Nephron (organoid): ENCODE measurements at regions not wholly inside any gene's neighbourhood (a gene's known extent, or its start where the extent isn't known, plus 50 kb on each side); places are given as distances from the start of the nearest gene placed in this dataset.

Experiments used
- H3K27ac Mint-ChIP-seq, 3 experiments: 2 replicates each; pipeline ENCODE4 v1.8.0; 2020; ENCODE audit warnings: mixed read lengths in 3 of 3, mild to moderate bottlenecking in 2 of 3, moderate library complexity in 1 of 3
- H3K27me3 Mint-ChIP-seq: 2 replicates; pipeline ENCODE4 v1.8.0; 2021; ENCODE audit warnings: low read depth, mild to moderate bottlenecking, moderate library complexity, mixed read lengths
- H3K36me3 Mint-ChIP-seq: 2 replicates; pipeline ENCODE4 v1.8.0; 2020; ENCODE audit warnings: low read depth, mixed read lengths
- H3K4me1 Mint-ChIP-seq: 2 replicates; pipeline ENCODE4 v1.8.0; 2020; ENCODE audit warnings: mixed read lengths
- H3K4me3 Mint-ChIP-seq, 3 experiments: 2 replicates each; pipeline ENCODE4 v1.8.0; 2020; ENCODE audit warnings: mild to moderate bottlenecking in 3 of 3, mixed read lengths in 3 of 3, moderate library complexity in 2 of 3
- H3K9me3 Mint-ChIP-seq: 2 replicates; pipeline ENCODE4 v1.8.0; 2020; ENCODE audit warnings: mixed read lengths
- TF ChIP-seq, protein P1 (sequence below), 3 experiments: fragments of 200-600 bp; sonication (generic); IDR thresholded peaks; one replicate each; pipeline ENCODE4 v1.5.0; 2021; ENCODE audit warnings: antibody characterized with exemption in 3 of 3; ENCODE audit not compliant: unreplicated experiment in 3 of 3

DNA sequence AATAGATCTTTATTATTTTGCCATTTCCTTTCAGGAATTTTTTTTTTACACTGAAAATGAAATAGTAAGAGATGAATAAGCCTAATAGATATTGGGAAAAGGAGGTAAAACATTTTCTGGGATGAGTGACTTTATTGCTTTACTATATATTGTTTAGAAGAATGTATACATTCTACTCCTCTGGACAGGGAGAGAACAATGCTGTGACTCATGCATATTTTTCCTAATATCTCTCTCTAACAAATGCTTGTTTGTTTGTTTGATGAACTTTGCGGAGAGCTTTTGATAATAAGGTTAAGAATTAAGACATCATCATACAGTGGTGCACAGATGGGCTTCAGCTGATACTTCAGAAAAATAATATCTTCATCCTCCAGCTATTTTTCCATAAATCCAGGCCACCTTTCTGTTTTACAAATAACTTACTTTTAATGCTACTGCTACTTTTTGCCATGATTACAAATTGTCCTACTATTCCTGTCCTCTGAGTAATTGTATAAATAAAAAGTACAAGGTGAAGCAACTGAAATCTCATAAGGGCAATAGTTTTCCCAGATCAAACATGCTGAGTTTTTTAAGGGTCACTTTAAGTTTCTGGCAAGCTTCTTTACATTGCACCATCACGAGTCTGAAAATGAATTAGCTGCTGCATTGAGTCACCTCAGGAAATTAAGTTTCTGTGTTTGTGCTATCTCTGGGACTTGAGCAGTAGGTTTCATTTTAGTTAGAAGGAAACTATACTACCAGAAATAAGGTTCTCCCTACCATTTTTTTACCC is 207.3 kb upstream of the POT1 start:
- H3K4me1 Mint-ChIP-seq = no peaks in the 10 kb centered on the region
- no peak overlapping the region for H3K4me3 Mint-ChIP-seq
- no peak overlapping the region for H3K27ac Mint-ChIP-seq
- TF ChIP-seq, protein P1, sequence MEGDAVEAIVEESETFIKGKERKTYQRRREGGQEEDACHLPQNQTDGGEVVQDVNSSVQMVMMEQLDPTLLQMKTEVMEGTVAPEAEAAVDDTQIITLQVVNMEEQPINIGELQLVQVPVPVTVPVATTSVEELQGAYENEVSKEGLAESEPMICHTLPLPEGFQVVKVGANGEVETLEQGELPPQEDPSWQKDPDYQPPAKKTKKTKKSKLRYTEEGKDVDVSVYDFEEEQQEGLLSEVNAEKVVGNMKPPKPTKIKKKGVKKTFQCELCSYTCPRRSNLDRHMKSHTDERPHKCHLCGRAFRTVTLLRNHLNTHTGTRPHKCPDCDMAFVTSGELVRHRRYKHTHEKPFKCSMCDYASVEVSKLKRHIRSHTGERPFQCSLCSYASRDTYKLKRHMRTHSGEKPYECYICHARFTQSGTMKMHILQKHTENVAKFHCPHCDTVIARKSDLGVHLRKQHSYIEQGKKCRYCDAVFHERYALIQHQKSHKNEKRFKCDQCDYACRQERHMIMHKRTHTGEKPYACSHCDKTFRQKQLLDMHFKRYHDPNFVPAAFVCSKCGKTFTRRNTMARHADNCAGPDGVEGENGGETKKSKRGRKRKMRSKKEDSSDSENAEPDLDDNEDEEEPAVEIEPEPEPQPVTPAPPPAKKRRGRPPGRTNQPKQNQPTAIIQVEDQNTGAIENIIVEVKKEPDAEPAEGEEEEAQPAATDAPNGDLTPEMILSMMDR (IDR thresholded peaks at IDR 0.05; ENCODE audit: unreplicated experiment in 3 of 3) = no peak
- no peaks in the 10 kb centered on the region for H3K9me3 Mint-ChIP-seq
- no peaks in the 10 kb centered on the region for H3K36me3 Mint-ChIP-seq
- H3K27me3 Mint-ChIP-seq = no peaks in the 10 kb centered on the region

GRCh38 chr7:125136341-125136740 is 206.7 kb upstream of the POT1 start:
- Mint-ChIP-seq H3K27ac (no peak overlapping the region), H3K27me3 (no peaks in the 10 kb centered on the region), H3K4me1 (no peaks in the 10 kb centered on the region), H3K36me3 (no peaks in the 10 kb centered on the region), H3K4me3 (no peak overlapping the region), H3K9me3 (no peaks in the 10 kb centered on the region)
- TF ChIP-seq, protein P1 (IDR thresholded peaks at IDR 0.05; ENCODE audit: unreplicated experiment in 3 of 3) = no peak

- H3K36me3 Mint-ChIP-seq = no peaks in the 10 kb centered on the region
- no peak overlapping the region for H3K27ac Mint-ChIP-seq
- TF ChIP-seq, protein P1 (IDR thresholded peaks at IDR 0.05; ENCODE audit: unreplicated experiment in 3 of 3) = no peak
- peaks cover 31% of the 10 kb centered on the region for H3K4me1 Mint-ChIP-seq
- no peak overlapping the region for H3K4me3 Mint-ChIP-seq
- no peaks in the 10 kb centered on the region for H3K27me3 Mint-ChIP-seq
- H3K9me3 Mint-ChIP-seq = no peaks in the 10 kb centered on the region
Observed at GRCh38 chr7:125130173-125130572, 200.5 kb upstream of the POT1 start.

DNA sequence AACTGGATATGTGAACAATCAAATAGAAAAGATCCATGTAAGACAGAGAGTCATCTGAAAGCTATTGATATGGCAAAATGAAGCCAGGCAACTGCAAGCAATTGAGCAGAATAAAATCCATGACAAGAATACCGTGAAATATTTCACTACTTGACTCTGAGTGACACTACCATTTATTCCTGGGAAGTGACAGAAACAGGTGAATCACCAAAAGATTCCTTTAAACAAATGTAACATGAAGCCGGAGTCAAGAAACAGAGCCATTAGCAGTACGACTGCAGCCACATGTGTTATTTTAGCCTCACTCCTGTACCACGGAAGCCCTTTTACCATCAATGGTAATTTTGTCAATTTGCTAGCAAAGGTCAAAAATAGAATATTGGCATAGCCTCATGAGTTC is 197.7 kb upstream of the POT1 start:
- Mint-ChIP-seq H3K27ac (peak overlapping the region; percentile 68 to 77 (median 76)), H3K36me3 (no peaks in the 10 kb centered on the region), H3K27me3 (no peaks in the 10 kb centered on the region), H3K9me3 (peaks cover 6% of the 10 kb centered on the region), H3K4me3 (peak overlapping the region in 1 of 3 experiments; percentile 10), H3K4me1 (peaks cover 33% of the 10 kb centered on the region)
- TF ChIP-seq, protein P1 (IDR thresholded peaks at IDR 0.05; ENCODE audit: unreplicated experiment in 3 of 3) = no peak

DNA sequence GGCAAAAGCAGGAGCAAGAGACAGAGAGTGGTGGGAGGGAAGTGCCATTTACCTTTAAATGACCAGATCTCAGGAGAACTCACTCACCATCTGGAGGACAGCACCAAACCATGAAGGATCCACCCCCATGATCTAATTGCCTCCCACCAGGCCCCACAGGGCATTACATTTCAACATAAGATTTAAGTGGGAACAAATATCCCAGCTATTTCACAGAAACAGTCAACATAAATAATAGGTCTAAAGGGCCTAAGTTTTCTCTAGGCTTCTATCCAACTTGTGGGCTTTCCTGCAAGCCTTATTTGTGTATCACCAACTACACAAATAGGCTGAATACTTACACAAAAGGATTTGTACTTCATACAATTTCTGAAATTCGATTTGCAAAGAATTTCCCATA is 196.8 kb upstream of the POT1 start:
- peak overlapping the region in 1 of 3 experiments; percentile 8 for H3K4me3 Mint-ChIP-seq
- no peaks in the 10 kb centered on the region for H3K36me3 Mint-ChIP-seq

More for the DNA sequence above, 196.8 kb upstream of the POT1 start:
- TF ChIP-seq, protein P1 (IDR thresholded peaks at IDR 0.05; ENCODE audit: unreplicated experiment in 3 of 3) = no peak
- H3K4me1 Mint-ChIP-seq = peaks cover 40% of the 10 kb centered on the region
- peaks cover 6% of the 10 kb centered on the region for H3K9me3 Mint-ChIP-seq
- H3K27ac Mint-ChIP-seq = peak overlapping the region; percentile 68 to 77 (median 76)
- H3K27me3 Mint-ChIP-seq = no peaks in the 10 kb centered on the region
